ENCODE measurements at regions not wholly inside any gene's neighbourhood (a gene's known extent, or its start where the extent isn't known, plus 50 kb on each side); places are given as distances from the start of the nearest gene placed in this dataset.

DNA sequence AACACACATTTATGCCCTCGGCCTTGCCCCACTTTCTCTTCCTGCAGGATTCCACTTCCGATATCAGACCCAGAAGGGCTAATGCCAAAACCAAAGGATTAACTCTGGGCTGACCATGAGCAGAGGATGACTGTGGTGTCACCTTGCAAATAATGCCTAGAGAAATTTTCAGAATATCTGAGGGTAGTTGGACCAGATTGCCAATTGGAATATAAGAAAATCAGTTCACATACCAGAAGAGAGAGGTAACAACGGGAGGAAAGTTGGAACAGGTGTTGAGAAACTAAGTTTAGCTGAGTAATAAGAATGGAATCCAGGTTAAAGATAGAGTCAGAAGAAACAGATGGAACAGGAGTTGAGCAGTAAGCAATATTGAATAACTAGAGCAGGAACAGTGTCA, 232.7 kb upstream of the UBE2E3 start:
- TF ChIP-seq POLR2A (IDR thresholded peaks at IDR 0.05), result no peak
- TF ChIP-seq, protein P1, sequence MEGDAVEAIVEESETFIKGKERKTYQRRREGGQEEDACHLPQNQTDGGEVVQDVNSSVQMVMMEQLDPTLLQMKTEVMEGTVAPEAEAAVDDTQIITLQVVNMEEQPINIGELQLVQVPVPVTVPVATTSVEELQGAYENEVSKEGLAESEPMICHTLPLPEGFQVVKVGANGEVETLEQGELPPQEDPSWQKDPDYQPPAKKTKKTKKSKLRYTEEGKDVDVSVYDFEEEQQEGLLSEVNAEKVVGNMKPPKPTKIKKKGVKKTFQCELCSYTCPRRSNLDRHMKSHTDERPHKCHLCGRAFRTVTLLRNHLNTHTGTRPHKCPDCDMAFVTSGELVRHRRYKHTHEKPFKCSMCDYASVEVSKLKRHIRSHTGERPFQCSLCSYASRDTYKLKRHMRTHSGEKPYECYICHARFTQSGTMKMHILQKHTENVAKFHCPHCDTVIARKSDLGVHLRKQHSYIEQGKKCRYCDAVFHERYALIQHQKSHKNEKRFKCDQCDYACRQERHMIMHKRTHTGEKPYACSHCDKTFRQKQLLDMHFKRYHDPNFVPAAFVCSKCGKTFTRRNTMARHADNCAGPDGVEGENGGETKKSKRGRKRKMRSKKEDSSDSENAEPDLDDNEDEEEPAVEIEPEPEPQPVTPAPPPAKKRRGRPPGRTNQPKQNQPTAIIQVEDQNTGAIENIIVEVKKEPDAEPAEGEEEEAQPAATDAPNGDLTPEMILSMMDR (IDR thresholded peaks at IDR 0.05), result no peak
